GM10266 (cell line): ENCODE measurements at regions not wholly inside any gene's neighbourhood (a gene's known extent, or its start where the extent isn't known, plus 50 kb on each side); places are given as distances from the start of the nearest gene placed in this dataset.

Experiments used
- DNase-seq: peaks from one replicate; pipeline ENCODE4 v3.0.0; 2012; ENCODE audit errors: extremely low spot score
- CTCF ChIP-seq: IDR thresholded peaks from 2 replicates; pipeline ENCODE4 v1.5.1; 2012; ENCODE audit warnings: mild to moderate bottlenecking, low read depth; ENCODE audit not compliant: control insufficient read depth, insufficient read depth; ENCODE audit errors: missing control alignments

GRCh38 chr1:53408755-53409129 is 50.5 kb upstream of the DMRTB1 start:
- no peak for TF ChIP-seq CTCF
- DNase-seq, result no peak

GRCh38 chr1:53409233-53409632 is 50.0 kb upstream of the DMRTB1 start:
- TF ChIP-seq CTCF, result no peak
- DNase-seq, result no peak
